Epithelial cell of proximal tubule (primary cell): ENCODE measurements at regions not wholly inside any gene's neighbourhood (a gene's known extent, or its start where the extent isn't known, plus 50 kb on each side); places are given as distances from the start of the nearest gene placed in this dataset.

ENCODE experiments used
- DNase-seq: peaks from one replicate; pipeline ENCODE4 v3.0.0-alpha.2; 2011; ENCODE audit warnings: low read depth
- H3K4me3 ChIP-seq: 2 replicates; pipeline ENCODE4 v1.5.1; 2011; ENCODE audit warnings: low read depth, mild to moderate bottlenecking, low read length
- TF ChIP-seq, protein P1 (sequence below): conservative IDR thresholded peaks from 2 replicates; pipeline ENCODE4 v1.5.1; 2012; ENCODE audit warnings: low read depth, mild to moderate bottlenecking, low read length

DNA sequence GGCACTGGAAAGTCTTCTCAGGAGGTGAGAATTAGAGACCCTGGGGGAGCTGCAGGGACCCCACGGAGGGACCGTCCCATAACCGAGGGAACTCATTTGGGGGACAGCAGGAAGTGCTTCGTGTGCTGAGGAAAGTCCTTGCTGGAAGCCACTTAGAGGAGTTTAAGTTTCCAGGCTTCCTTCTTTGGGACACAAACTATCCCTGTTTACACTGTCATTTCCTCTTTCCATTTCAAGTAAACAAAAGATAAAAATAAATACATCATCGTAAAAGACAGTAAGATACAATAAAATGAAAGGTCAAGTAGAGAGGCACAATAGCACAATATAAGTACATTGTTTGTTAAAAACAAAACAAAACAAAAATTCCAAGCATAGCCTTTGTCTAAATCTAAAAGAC is 101.2 kb downstream of the TTLL2 start:
- no peak for DNase-seq
- no peak overlapping the region for H3K4me3 ChIP-seq
- TF ChIP-seq, protein P1, sequence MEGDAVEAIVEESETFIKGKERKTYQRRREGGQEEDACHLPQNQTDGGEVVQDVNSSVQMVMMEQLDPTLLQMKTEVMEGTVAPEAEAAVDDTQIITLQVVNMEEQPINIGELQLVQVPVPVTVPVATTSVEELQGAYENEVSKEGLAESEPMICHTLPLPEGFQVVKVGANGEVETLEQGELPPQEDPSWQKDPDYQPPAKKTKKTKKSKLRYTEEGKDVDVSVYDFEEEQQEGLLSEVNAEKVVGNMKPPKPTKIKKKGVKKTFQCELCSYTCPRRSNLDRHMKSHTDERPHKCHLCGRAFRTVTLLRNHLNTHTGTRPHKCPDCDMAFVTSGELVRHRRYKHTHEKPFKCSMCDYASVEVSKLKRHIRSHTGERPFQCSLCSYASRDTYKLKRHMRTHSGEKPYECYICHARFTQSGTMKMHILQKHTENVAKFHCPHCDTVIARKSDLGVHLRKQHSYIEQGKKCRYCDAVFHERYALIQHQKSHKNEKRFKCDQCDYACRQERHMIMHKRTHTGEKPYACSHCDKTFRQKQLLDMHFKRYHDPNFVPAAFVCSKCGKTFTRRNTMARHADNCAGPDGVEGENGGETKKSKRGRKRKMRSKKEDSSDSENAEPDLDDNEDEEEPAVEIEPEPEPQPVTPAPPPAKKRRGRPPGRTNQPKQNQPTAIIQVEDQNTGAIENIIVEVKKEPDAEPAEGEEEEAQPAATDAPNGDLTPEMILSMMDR = no peak

DNA sequence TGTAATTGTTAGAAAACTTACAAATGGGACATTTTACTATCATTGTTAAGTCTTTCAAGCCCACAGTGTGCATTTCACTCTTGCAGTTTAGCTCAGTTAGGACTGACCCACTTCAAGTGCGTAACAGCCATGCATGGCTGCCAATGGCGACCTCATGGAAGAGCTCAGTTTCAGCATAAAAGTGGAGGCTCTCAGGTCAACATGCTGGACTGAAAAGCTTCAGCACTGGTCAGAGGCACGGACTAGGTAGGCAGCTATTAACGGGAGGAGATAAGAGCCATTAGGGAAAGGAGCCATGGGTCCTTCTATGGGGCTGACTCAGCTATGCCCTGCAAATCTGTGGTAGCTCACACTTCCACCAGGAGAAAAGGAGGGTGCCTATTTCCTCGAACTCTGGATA is 101.8 kb downstream of the TTLL2 start:
- no peak overlapping the region for H3K4me3 ChIP-seq
- TF ChIP-seq, protein P1 = no peak
- DNase-seq = no peak

DNA sequence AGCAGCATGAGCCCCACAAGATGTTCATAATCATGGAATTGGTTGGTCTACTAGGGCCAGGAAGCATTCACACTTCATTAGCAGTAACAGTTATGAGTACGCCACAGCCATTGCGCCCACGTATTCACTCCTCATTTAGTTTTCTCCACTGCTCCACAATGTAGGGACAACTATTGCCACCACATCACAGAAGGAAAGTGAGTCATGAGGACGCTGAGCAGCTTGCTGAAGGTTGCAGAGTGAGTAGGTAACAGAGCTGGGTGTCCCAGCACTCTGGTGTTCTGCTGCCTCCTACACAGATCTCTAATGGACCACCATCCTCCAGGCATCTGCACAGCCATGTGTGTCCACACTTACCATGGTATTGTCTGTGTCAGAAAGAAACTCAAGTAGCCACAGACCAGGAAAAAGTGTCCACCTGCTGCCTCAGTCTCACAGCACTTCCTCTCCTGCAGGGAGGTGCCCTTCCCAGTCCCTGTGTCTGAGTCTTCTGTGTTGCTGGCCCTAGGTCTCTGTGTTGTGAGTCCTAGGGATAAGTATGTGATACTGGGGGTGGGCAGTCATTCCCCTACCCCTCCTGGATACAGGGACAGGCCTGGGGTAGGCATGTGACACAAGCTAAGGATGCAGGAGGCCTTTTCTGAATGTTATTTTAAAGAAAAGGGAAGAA is 103.9 kb downstream of the TTLL2 start:
- TF ChIP-seq, protein P1 = no peak
- DNase-seq = no peak
- no peak overlapping the region for H3K4me3 ChIP-seq

DNA sequence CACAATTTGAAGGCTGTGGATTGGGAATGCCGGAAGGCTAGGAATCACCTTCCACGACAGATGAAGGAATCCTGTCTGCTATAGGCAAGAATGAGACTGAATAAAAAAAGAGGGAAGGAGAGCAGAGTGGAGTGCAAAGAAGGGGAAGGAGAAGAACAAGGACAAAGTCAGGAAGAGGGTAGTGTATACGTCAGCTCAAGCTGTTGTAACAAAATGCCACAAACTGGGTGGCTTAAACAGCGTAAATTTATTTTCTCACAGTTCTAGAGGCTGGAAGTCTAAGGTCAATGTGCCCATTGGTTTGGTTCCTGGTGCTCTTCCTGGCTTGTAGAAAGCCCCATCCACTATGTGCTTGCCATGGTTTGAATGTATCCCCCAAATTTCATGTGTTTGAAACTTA is 104.5 kb downstream of the TTLL2 start:
- DNase-seq = no peak
- TF ChIP-seq, protein P1 = no peak
- no peak overlapping the region for H3K4me3 ChIP-seq

DNA sequence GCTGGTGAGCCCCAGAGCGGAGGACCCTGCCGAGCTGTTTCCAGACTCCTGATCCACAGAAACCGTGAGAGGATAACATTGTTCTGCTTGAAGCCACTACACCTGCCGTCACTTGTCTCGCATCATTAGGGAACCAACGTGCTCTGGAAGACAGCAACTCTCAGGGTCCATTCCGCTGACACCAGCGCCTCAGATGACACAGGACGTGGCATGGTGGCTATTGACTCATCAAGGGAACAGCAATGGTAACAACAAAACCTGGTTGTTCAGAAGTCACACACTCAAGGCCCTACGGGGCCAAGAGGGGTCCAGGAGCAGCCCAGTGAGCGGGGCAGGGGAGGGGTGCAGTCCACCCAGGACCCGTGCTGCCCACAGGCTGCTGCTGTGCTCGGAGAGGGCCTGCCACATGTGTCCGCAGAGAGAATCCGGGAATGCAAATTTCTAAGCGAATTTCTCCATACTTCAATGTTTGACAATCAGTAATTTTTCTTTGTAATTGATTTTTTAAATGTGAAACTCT is 110.4 kb downstream of the TTLL2 start:
- no peak overlapping the region for H3K4me3 ChIP-seq
- DNase-seq = no peak
- TF ChIP-seq, protein P1 = no peak

DNA sequence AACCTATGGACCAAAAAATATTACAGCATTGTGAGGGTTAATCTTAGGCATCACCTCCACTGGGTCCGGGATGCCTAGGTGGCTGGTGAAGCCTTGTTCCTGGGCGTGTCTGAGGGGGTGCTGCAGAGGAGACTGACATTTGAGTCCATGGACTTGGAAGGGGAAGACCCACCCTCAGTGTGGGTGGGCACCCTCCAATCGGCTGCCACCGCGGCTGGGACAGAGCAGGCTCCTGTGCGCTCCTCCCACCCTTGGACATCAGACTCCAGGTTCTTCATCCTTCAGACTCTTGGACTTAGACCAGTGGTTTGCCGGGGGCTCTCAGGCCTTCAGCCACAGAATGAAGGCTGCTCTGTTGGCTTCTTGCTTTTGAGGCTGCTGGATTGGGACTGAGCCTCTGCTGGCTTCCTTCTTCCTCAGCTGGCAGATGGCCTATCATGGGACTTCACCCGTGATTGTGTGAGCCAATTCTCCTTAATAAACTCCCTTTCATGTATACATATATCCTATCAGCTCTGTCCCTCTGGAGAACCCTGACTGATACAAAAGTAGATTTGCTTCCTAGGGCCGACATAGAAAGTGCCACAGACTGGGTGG is 113.1 kb downstream of the TTLL2 start:
- DNase-seq = no peak
- TF ChIP-seq, protein P1 = no peak
- no peak overlapping the region for H3K4me3 ChIP-seq

DNA sequence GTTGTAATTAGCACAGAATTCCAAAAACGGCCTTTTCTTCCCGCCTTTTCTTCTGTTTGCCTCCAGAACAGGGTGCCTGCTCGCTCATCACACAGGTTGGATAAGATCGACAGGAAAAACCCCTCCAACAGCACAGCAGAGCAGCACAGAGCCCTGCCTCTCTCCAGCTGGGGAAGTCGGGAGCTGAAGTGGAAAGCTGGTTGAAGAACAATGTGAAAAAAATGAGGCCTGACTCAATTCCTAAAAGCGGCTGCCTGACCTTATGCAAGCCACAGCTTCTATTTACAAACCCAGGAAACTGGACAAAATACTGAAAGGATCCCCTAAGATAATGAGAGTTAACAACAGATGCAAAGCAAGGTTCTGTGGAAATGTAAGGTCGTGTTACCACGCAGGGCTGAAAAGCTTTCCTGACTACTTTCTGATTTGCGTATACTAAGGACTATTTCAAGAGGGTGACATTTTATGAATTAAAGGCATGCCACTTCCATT is 116.9 kb downstream of the TTLL2 start:
- no peak overlapping the region for H3K4me3 ChIP-seq
- TF ChIP-seq, protein P1 = no peak
- no peak for DNase-seq
